ENCODE measurements at regions not wholly inside any gene's neighbourhood (a gene's known extent, or its start where the extent isn't known, plus 50 kb on each side); places are given as distances from the start of the nearest gene placed in this dataset.
"Not testable (repeated sequence)": the region's sequence is repeated elsewhere in the genome, so short reads cannot be mapped to it uniquely, and the experiment has no call there.

GRCh38 chr7:16369855-16370254, 51.5 kb downstream of the CRPPA start:
- DNase-seq: no peak

GRCh38 chr7:16369309-16369708, 52.0 kb downstream of the CRPPA start:
- DNase-seq: not testable (repeated sequence)

- DNase-seq: no peak
These were observed 52.5 kb downstream of the CRPPA start for GRCh38 chr7:16368885-16369284.

GRCh38 chr7:16367115-16367514, 54.2 kb downstream of the CRPPA start:
- DNase-seq: no peak

GRCh38 chr7:16365952-16366351, 55.4 kb downstream of the CRPPA start:
- DNase-seq: no peak

GRCh38 chr7:16365177-16365576, 56.2 kb downstream of the CRPPA start:
- no peak for DNase-seq

GRCh38 chr7:16359216-16359615, 62.1 kb downstream of the CRPPA start:
- DNase-seq: no peak

- no peak for DNase-seq
These were observed 63.4 kb downstream of the CRPPA start for GRCh38 chr7:16357921-16358320.

GRCh38 chr7:16357474-16357873, 63.9 kb downstream of the CRPPA start:
- no peak for DNase-seq

- DNase-seq: no peak
These were observed 64.9 kb downstream of the CRPPA start for GRCh38 chr7:16356301-16356958.

- DNase-seq: no peak
These were observed 66.8 kb downstream of the CRPPA start for GRCh38 chr7:16354573-16354972.

GRCh38 chr7:16353226-16353625, 68.1 kb downstream of the CRPPA start:
- DNase-seq: no peak

GRCh38 chr7:16350634-16351033, 70.7 kb downstream of the CRPPA start:
- DNase-seq: no peak

- no peak for DNase-seq
These were observed 73.1 kb downstream of the CRPPA start for GRCh38 chr7:16348251-16348650.

- no peak for DNase-seq
These were observed 73.5 kb downstream of the CRPPA start for GRCh38 chr7:16347827-16348192.

GRCh38 chr7:16347066-16347826, 74.1 kb downstream of the CRPPA start:
- no peak for DNase-seq

- peak; percentile 13 for DNase-seq
These were observed 75.1 kb downstream of the CRPPA start for GRCh38 chr7:16345979-16346958.

GRCh38 chr7:16344927-16345326, 76.4 kb downstream of the CRPPA start:
- DNase-seq: no peak

- DNase-seq: no peak
These were observed 77.7 kb downstream of the CRPPA start for GRCh38 chr7:16343612-16344011.

- DNase-seq: no peak
These were observed 83.3 kb downstream of the CRPPA start for GRCh38 chr7:16338065-16338464.

- no peak for DNase-seq
These were observed 95.2 kb downstream of the CRPPA start for GRCh38 chr7:16326106-16326505.

- no peak for DNase-seq
These were observed 98.0 kb downstream of the CRPPA start for GRCh38 chr7:16323313-16323712.

GRCh38 chr7:16320099-16320660, 101.2 kb downstream of the CRPPA start:
- no peak for DNase-seq
